Upper lobe of left lung (tissue), 4 donors: ENCODE measurements at regions not wholly inside any gene's neighbourhood (a gene's known extent, or its start where the extent isn't known, plus 50 kb on each side); places are given as distances from the start of the nearest gene placed in this dataset.

Experiments
- CTCF ChIP-seq, 6 experiments: fragments of 450-650 bp in 4 of 6; fragments of 200-600 bp in 2 of 6; sonication (generic) in 2 of 6; IDR thresholded peaks; one replicate each; pipeline ENCODE4 v1.5.1; 2016 to 2019; ENCODE audit warnings: antibody characterized with exemption in 6 of 6
- POLR2A ChIP-seq, 4 donors: fragments of 450-650 bp; IDR thresholded peaks; one replicate each; pipeline ENCODE4 v1.5.1; 2016 to 2017; ENCODE audit warnings: antibody characterized with exemption in 4 of 4, mild to moderate bottlenecking in 2 of 4
- POLR2AphosphoS5 ChIP-seq, 2 donors: sonication (generic); formaldehyde crosslinking; IDR thresholded peaks; one replicate each; pipeline ENCODE4 v1.5.1; 2017; ENCODE audit warnings: antibody characterized with exemption in 2 of 2

GRCh38 chr18:64639536-64639935, 490.6 kb upstream of the LINC00305 start:
- no peak for TF ChIP-seq CTCF (IDR thresholded peaks at IDR 0.05)
- no peak for TF ChIP-seq POLR2AphosphoS5 (IDR thresholded peaks at IDR 0.05)
- TF ChIP-seq POLR2A (IDR thresholded peaks at IDR 0.05): no peak
